ENCODE measurements at regions not wholly inside any gene's neighbourhood (a gene's known extent, or its start where the extent isn't known, plus 50 kb on each side); places are given as distances from the start of the nearest gene placed in this dataset.

DNA sequence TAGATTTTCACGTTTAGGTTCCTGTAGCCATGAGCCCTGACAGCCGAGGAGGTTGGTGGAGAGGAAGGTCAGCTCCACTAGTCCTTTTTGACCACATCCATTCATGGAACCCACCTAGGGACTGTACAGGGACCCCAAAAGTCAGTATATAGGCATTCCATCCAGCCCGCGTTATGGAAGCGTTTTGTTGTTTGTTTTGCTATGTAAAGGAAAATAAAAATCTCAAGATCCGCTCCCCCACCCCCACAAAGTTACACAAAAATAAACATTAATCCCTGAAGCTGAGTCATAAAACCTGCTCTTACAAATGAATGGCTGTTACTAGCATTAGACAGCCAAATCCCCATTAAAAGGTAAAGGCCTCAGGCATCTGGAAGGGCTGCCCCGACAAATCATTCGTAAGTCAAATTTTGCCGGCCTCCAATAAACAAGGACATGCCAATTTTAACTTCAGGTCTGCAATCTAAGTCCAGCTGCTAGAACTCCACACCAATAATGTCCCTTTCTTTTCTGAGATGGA lies 292.9 kb downstream of the MED10 start:
- H3K27ac Mint-ChIP-seq, result no peak overlapping the region
- WGBS (ENCODE audit: extremely low coverage, insufficient read length, low lambda C conversion rate), result no CpG with 5 or more reads among the region's 9 CpGs
- Histone ChIP-seq H4K8ac (replicated peaks; ENCODE audit: insufficient read length, low read depth, low read length) (no peak overlapping the region), H2BK120ac (ENCODE audit: low read depth, low read length, poor library complexity, severe bottlenecking) (no peak overlapping the region), H3K18ac (ENCODE audit: insufficient read length, low read depth, low read length) (no peak overlapping the region), H3K27me3 (ENCODE audit: insufficient read depth, low read length) (no peaks in the 10 kb centered on the region), H3K23me2 (ENCODE audit: insufficient read length, low read depth, low read length, poor library complexity, severe bottlenecking) (no peaks in the 10 kb centered on the region), H3K4ac (ENCODE audit: low read depth, low read length) (no peak overlapping the region), H4K20me1 (ENCODE audit: control insufficient read depth, insufficient read depth, insufficient read length) (no peaks in the 10 kb centered on the region), H2BK5ac (ENCODE audit: insufficient read length, low read length) (no peak overlapping the region), H3K79me2 (ENCODE audit: insufficient read depth, low read length) (no peaks in the 10 kb centered on the region), H3K9ac (ENCODE audit: extremely low read depth, insufficient read length, low read length) (no peak overlapping the region), H3K9me3 (ENCODE audit: control insufficient read depth, low read depth, low read length) (no peaks in the 10 kb centered on the region), H4K5ac (ENCODE audit: insufficient read length, low read depth, low read length) (no peak overlapping the region), H3T11ph (ENCODE audit: low read length) (no peak overlapping the region), H4K91ac (ENCODE audit: insufficient read length, low read depth, low read length) (no peak overlapping the region), H3K4me1 (ENCODE audit: insufficient read depth, low read length) (peaks cover 4% of the 10 kb centered on the region; the same call in 1 of the 2 replicates), H2BK15ac (ENCODE audit: low read depth, low read length) (no peak overlapping the region), H2AFZ (ENCODE audit: low read length) (no peak overlapping the region), H3K23ac (ENCODE audit: insufficient read length, low read depth, low read length) (no peak overlapping the region), H3K56ac (ENCODE audit: insufficient read length, low read depth, low read length) (no peak overlapping the region), H3K79me1 (ENCODE audit: insufficient read depth, low read depth, low read length, poor library complexity, severe bottlenecking) (no peaks in the 10 kb centered on the region), H3K14ac (ENCODE audit: insufficient read depth, low read length) (no peak overlapping the region), H3K4me2 (ENCODE audit: insufficient read depth, insufficient read length, low read length) (no peak overlapping the region), H2BK20ac (ENCODE audit: low read depth, low read length, poor library complexity, severe bottlenecking) (no peak overlapping the region), H2BK12ac (ENCODE audit: insufficient read length, low read depth, low read length) (no peak overlapping the region), H2AK5ac (ENCODE audit: insufficient read length, low read length) (no peak overlapping the region), H3K27ac (ENCODE audit: insufficient read length, low read depth, low read length) (no peak overlapping the region)
- H3K4me1 Mint-ChIP-seq, result peaks cover 4 to 8% of the 10 kb centered on the region in 2 experiments; a peak in 2 of 4 replicates
- TF ChIP-seq, protein P1, sequence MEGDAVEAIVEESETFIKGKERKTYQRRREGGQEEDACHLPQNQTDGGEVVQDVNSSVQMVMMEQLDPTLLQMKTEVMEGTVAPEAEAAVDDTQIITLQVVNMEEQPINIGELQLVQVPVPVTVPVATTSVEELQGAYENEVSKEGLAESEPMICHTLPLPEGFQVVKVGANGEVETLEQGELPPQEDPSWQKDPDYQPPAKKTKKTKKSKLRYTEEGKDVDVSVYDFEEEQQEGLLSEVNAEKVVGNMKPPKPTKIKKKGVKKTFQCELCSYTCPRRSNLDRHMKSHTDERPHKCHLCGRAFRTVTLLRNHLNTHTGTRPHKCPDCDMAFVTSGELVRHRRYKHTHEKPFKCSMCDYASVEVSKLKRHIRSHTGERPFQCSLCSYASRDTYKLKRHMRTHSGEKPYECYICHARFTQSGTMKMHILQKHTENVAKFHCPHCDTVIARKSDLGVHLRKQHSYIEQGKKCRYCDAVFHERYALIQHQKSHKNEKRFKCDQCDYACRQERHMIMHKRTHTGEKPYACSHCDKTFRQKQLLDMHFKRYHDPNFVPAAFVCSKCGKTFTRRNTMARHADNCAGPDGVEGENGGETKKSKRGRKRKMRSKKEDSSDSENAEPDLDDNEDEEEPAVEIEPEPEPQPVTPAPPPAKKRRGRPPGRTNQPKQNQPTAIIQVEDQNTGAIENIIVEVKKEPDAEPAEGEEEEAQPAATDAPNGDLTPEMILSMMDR (conservative IDR thresholded peaks at IDR 0.05), result no peak
- no peaks in the 10 kb centered on the region; the same call in 1 of the 2 replicates for H3K27me3 Mint-ChIP-seq (ENCODE audit: low read depth)
- DNase-seq, result no peak
- no peak overlapping the region for H3K4me3 Mint-ChIP-seq
- H3K9me3 Mint-ChIP-seq, result no peaks in the 10 kb centered on the region; a peak in 2 of 5 replicates
- H3K36me3 Mint-ChIP-seq (ENCODE audit: insufficient read depth in 1 of 3, low read depth in 3 of 3), result no peaks in the 10 kb centered on the region
